ENCODE measurements at regions not wholly inside any gene's neighbourhood (a gene's known extent, or its start where the extent isn't known, plus 50 kb on each side); places are given as distances from the start of the nearest gene placed in this dataset.

DNA sequence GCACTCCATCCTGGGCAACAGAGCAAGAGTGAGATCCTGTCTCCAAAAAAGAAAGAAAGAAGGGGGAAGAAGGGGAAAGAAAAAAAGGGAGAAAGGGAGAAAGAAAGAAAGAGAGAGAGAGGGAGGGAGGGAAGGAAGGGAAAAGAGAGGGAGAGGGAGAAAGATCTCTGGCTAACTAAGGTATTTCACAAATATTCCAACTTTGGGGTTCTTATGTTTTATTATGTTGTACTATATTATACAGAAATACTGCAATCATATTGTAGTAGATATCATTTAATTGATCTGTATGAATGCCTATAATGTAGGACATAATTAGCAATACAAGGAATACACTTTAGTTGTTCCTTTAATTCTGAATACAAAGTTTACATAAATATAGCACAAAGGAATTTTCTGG lies 70.1 kb upstream of the STAM2 start:
- Histone ChIP-seq H3K4me1 (ENCODE audit: control insufficient read depth, insufficient read depth, low read length) (no peaks in the 10 kb centered on the region), H3K4me3 (ENCODE audit: low read length) (no peak overlapping the region), H3K36me3 (ENCODE audit: control insufficient read depth, insufficient read depth, low read length) (no peaks in the 10 kb centered on the region), H3K27ac (ENCODE audit: low read length) (no peak overlapping the region), H3K9me3 (ENCODE audit: control insufficient read depth, low read depth, low read length) (peaks cover 1% of the 10 kb centered on the region), H3K27me3 (ENCODE audit: control insufficient read depth, insufficient read depth, low read length) (no peaks in the 10 kb centered on the region)
- no peak for DNase-seq

GRCh38 chr2:152246686-152247336 lies 71.2 kb upstream of the STAM2 start:
- Histone ChIP-seq H3K4me3 (ENCODE audit: low read length) (no peak overlapping the region), H3K36me3 (ENCODE audit: control insufficient read depth, insufficient read depth, low read length) (no peaks in the 10 kb centered on the region), H3K9me3 (ENCODE audit: control insufficient read depth, low read depth, low read length) (no peaks in the 10 kb centered on the region), H3K27ac (ENCODE audit: low read length) (no peak overlapping the region), H3K4me1 (ENCODE audit: control insufficient read depth, insufficient read depth, low read length) (no peaks in the 10 kb centered on the region), H3K27me3 (ENCODE audit: control insufficient read depth, insufficient read depth, low read length) (no peaks in the 10 kb centered on the region)
- no peak for DNase-seq
- WGBS (ENCODE audit: insufficient coverage, low lambda C conversion rate), result no CpG with 5 or more reads among the region's 4 CpGs

GRCh38 chr2:152247337-152247695 lies 71.8 kb upstream of the STAM2 start:
- H3K36me3 ChIP-seq (ENCODE audit: control insufficient read depth, insufficient read depth, low read length), result no peaks in the 10 kb centered on the region
- H3K4me1 ChIP-seq (ENCODE audit: control insufficient read depth, insufficient read depth, low read length), result no peaks in the 10 kb centered on the region
- H3K27me3 ChIP-seq (ENCODE audit: control insufficient read depth, insufficient read depth, low read length), result no peaks in the 10 kb centered on the region
- no peaks in the 10 kb centered on the region for H3K9me3 ChIP-seq (ENCODE audit: control insufficient read depth, low read depth, low read length)
- DNase-seq, result no peak
- WGBS (ENCODE audit: insufficient coverage, low lambda C conversion rate), result no CpG with 5 or more reads among the region's 2 CpGs
- H3K4me3 ChIP-seq (ENCODE audit: low read length), result no peak overlapping the region
- no peak overlapping the region for H3K27ac ChIP-seq (ENCODE audit: low read length)

GRCh38 chr2:152250421-152251100 lies 75.0 kb upstream of the STAM2 start:
- no CpG with 5 or more reads among the region's 3 CpGs for WGBS (ENCODE audit: insufficient coverage, low lambda C conversion rate)
- no peaks in the 10 kb centered on the region for H3K27me3 ChIP-seq (ENCODE audit: control insufficient read depth, insufficient read depth, low read length)
- H3K4me3 ChIP-seq (ENCODE audit: low read length), result no peak overlapping the region
- H3K4me1 ChIP-seq (ENCODE audit: control insufficient read depth, insufficient read depth, low read length), result no peaks in the 10 kb centered on the region
- H3K27ac ChIP-seq (ENCODE audit: low read length), result no peak overlapping the region
- no peak for DNase-seq
- no peaks in the 10 kb centered on the region for H3K9me3 ChIP-seq (ENCODE audit: control insufficient read depth, low read depth, low read length)
- H3K36me3 ChIP-seq (ENCODE audit: control insufficient read depth, insufficient read depth, low read length), result no peaks in the 10 kb centered on the region

GRCh38 chr2:152251211-152251610 lies 75.6 kb upstream of the STAM2 start:
- Histone ChIP-seq H3K27ac (ENCODE audit: low read length) (no peak overlapping the region), H3K27me3 (ENCODE audit: control insufficient read depth, insufficient read depth, low read length) (no peaks in the 10 kb centered on the region), H3K4me1 (ENCODE audit: control insufficient read depth, insufficient read depth, low read length) (no peaks in the 10 kb centered on the region), H3K9me3 (ENCODE audit: control insufficient read depth, low read depth, low read length) (no peaks in the 10 kb centered on the region), H3K4me3 (ENCODE audit: low read length) (no peak overlapping the region), H3K36me3 (ENCODE audit: control insufficient read depth, insufficient read depth, low read length) (no peaks in the 10 kb centered on the region)
- 67% methylated on average over 2 of the region's 3 CpGs for WGBS (ENCODE audit: insufficient coverage, low lambda C conversion rate)
- no peak for DNase-seq

GRCh38 chr2:152251811-152252210 lies 76.2 kb upstream of the STAM2 start:
- Histone ChIP-seq H3K4me3 (ENCODE audit: low read length) (no peak overlapping the region), H3K9me3 (ENCODE audit: control insufficient read depth, low read depth, low read length) (no peaks in the 10 kb centered on the region), H3K36me3 (ENCODE audit: control insufficient read depth, insufficient read depth, low read length) (no peaks in the 10 kb centered on the region), H3K4me1 (ENCODE audit: control insufficient read depth, insufficient read depth, low read length) (no peaks in the 10 kb centered on the region), H3K27me3 (ENCODE audit: control insufficient read depth, insufficient read depth, low read length) (no peaks in the 10 kb centered on the region), H3K27ac (ENCODE audit: low read length) (no peak overlapping the region)
- no CpG with 5 or more reads among the region's 2 CpGs for WGBS (ENCODE audit: insufficient coverage, low lambda C conversion rate)
- DNase-seq, result no peak

GRCh38 chr2:152254486-152254885 lies 78.9 kb upstream of the STAM2 start:
- no peaks in the 10 kb centered on the region for H3K4me1 ChIP-seq (ENCODE audit: control insufficient read depth, insufficient read depth, low read length)
- 100% methylated on average over 1 of the region's 3 CpGs for WGBS (ENCODE audit: insufficient coverage, low lambda C conversion rate)
- DNase-seq, result no peak
- H3K27ac ChIP-seq (ENCODE audit: low read length), result no peak overlapping the region
- no peaks in the 10 kb centered on the region for H3K36me3 ChIP-seq (ENCODE audit: control insufficient read depth, insufficient read depth, low read length)
- no peaks in the 10 kb centered on the region for H3K9me3 ChIP-seq (ENCODE audit: control insufficient read depth, low read depth, low read length)
- no peak overlapping the region for H3K4me3 ChIP-seq (ENCODE audit: low read length)
- no peaks in the 10 kb centered on the region for H3K27me3 ChIP-seq (ENCODE audit: control insufficient read depth, insufficient read depth, low read length)

DNA sequence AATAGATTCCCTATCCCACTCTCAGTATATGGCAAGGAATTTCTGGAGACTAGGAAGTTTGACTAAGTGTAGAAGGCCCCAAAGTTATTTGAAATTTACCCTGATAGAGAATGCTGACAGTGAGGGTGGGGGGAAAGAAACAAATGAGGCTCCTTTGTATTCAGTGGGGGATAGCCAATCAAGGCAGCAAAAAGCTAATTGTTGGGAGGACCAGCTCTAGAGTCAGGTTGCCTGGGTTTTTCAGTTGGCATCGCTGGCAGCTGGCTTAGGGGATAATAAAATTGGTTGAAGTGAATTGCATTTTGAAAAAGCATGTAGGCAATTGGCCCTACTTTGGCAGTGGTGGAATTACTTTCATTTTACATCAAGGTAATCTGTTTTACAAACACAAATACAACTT lies 79.4 kb upstream of the STAM2 start:
- Histone ChIP-seq H3K9me3 (ENCODE audit: control insufficient read depth, low read depth, low read length) (no peaks in the 10 kb centered on the region), H3K4me3 (ENCODE audit: low read length) (no peak overlapping the region), H3K27ac (ENCODE audit: low read length) (no peak overlapping the region), H3K36me3 (ENCODE audit: control insufficient read depth, insufficient read depth, low read length) (no peaks in the 10 kb centered on the region), H3K4me1 (ENCODE audit: control insufficient read depth, insufficient read depth, low read length) (no peaks in the 10 kb centered on the region), H3K27me3 (ENCODE audit: control insufficient read depth, insufficient read depth, low read length) (no peaks in the 10 kb centered on the region)
- DNase-seq, result no peak
- WGBS (ENCODE audit: insufficient coverage, low lambda C conversion rate), result no CpG with 5 or more reads among the region's 1 CpG

- H3K4me3 ChIP-seq (ENCODE audit: low read length), result no peak overlapping the region
- no peaks in the 10 kb centered on the region for H3K36me3 ChIP-seq (ENCODE audit: control insufficient read depth, insufficient read depth, low read length)
- H3K4me1 ChIP-seq (ENCODE audit: control insufficient read depth, insufficient read depth, low read length), result no peaks in the 10 kb centered on the region
- H3K27ac ChIP-seq (ENCODE audit: low read length), result no peak overlapping the region
- no peaks in the 10 kb centered on the region for H3K27me3 ChIP-seq (ENCODE audit: control insufficient read depth, insufficient read depth, low read length)
- H3K9me3 ChIP-seq (ENCODE audit: control insufficient read depth, low read depth, low read length), result peaks cover under 1% of the 10 kb centered on the region
- DNase-seq, result no peak
Measured at GRCh38 chr2:152255918-152256317, 79.1 kb upstream of the FMNL2 start.

DNA sequence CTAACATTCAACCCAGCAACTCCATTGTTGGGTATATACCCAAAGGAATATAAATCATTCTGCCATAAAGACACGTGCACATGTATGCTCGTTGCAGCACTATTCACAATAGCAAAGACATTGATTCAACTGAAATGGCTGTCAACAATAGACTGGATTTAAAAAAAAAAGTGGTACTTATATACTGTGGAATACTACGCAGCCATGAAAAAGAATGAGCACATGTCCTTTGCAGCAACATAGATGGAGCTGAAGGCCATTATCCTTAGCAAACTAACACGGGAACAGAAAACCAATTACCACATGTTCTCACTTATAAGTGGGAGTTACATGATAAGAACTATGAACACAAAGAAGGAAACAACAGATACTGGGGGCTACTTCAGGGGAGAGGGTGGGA lies 74.0 kb upstream of the FMNL2 start:
- no peak overlapping the region for H3K27ac ChIP-seq (ENCODE audit: low read length)
- H3K36me3 ChIP-seq (ENCODE audit: control insufficient read depth, insufficient read depth, low read length), result no peaks in the 10 kb centered on the region
- no peaks in the 10 kb centered on the region for H3K4me1 ChIP-seq (ENCODE audit: control insufficient read depth, insufficient read depth, low read length)
- 100% methylated on average over 1 of the region's 4 CpGs for WGBS (ENCODE audit: insufficient coverage, low lambda C conversion rate)
- peaks cover 2% of the 10 kb centered on the region for H3K9me3 ChIP-seq (ENCODE audit: control insufficient read depth, low read depth, low read length)
- H3K4me3 ChIP-seq (ENCODE audit: low read length), result no peak overlapping the region
- H3K27me3 ChIP-seq (ENCODE audit: control insufficient read depth, insufficient read depth, low read length), result no peaks in the 10 kb centered on the region
- no peak for DNase-seq

GRCh38 chr2:152263911-152264310 lies 71.1 kb upstream of the FMNL2 start:
- DNase-seq, result no peak
- Histone ChIP-seq H3K9me3 (ENCODE audit: control insufficient read depth, low read depth, low read length) (peaks cover 4% of the 10 kb centered on the region), H3K27ac (ENCODE audit: low read length) (no peak overlapping the region), H3K4me1 (ENCODE audit: control insufficient read depth, insufficient read depth, low read length) (no peaks in the 10 kb centered on the region), H3K36me3 (ENCODE audit: control insufficient read depth, insufficient read depth, low read length) (no peaks in the 10 kb centered on the region), H3K27me3 (ENCODE audit: control insufficient read depth, insufficient read depth, low read length) (no peaks in the 10 kb centered on the region), H3K4me3 (ENCODE audit: low read length) (no peak overlapping the region)
